ENCODE measurements at regions not wholly inside any gene's neighbourhood (a gene's known extent, or its start where the extent isn't known, plus 50 kb on each side); places are given as distances from the start of the nearest gene placed in this dataset.

- H3K9me2 ChIP-seq (ENCODE audit: insufficient read depth): no peaks in the 10 kb centered on the region
- no peak overlapping the region for H3K4me3 Mint-ChIP-seq
- no peaks in the 10 kb centered on the region for H3K4me1 Mint-ChIP-seq
- ATAC-seq: no peak
- H3K4me3 ChIP-seq: no peak overlapping the region
- H3K4me1 ChIP-seq (ENCODE audit: insufficient read depth): no peaks in the 10 kb centered on the region
- H3K27ac Mint-ChIP-seq: no peak overlapping the region
- H3K36me3 Mint-ChIP-seq (ENCODE audit: low read depth): no peaks in the 10 kb centered on the region
- no peaks in the 10 kb centered on the region for H3F3A ChIP-seq (replicated peaks; ENCODE audit: low read depth)
- no peak for DNase-seq (ENCODE audit: low spot score)
- H4K20me1 ChIP-seq (replicated peaks; ENCODE audit: insufficient read depth): no peaks in the 10 kb centered on the region
- no peak overlapping the region for H2AFZ ChIP-seq
- no peak overlapping the region for H3K4me2 ChIP-seq
- no peaks in the 10 kb centered on the region for H3K36me3 ChIP-seq (ENCODE audit: insufficient read depth)
- H3K27me3 Mint-ChIP-seq (ENCODE audit: insufficient read depth, low read depth, poor library complexity): no peaks in the 10 kb centered on the region
- no peaks in the 10 kb centered on the region for H3K79me2 ChIP-seq (replicated peaks; ENCODE audit: insufficient read depth)
- H3K27ac ChIP-seq (ENCODE audit: low read depth): no peak overlapping the region
- no peaks in the 10 kb centered on the region for H3K9me3 Mint-ChIP-seq
- TF ChIP-seq EZH2phosphoT487 (IDR thresholded peaks at IDR 0.05; ENCODE audit: unreplicated experiment) (no peak), ZNF462 (CRISPR knock-in tag; IDR thresholded peaks at IDR 0.05) (no peak), CTCF (conservative IDR thresholded peaks at IDR 0.05; ENCODE audit: low read depth in 2 of 2) (no peak)
- H3K27me3 ChIP-seq (ENCODE audit: insufficient read depth): no peaks in the 10 kb centered on the region
Observed at GRCh38 chr2:196473617-196474016, 165.9 kb upstream of the CCDC150 start.

- no peak overlapping the region for H3K4me2 ChIP-seq
- H3K27me3 Mint-ChIP-seq (ENCODE audit: insufficient read depth, low read depth, poor library complexity): peaks cover 2% of the 10 kb centered on the region
- H2AFZ ChIP-seq: 0 out of 2 replicates have a peak overlapping the region, but pooled peaks have one; percentile 38
- H3K4me1 ChIP-seq (ENCODE audit: insufficient read depth): no peaks in the 10 kb centered on the region
- H3K36me3 ChIP-seq (ENCODE audit: insufficient read depth): no peaks in the 10 kb centered on the region
- H3K4me1 Mint-ChIP-seq: no peaks in the 10 kb centered on the region
- no peak overlapping the region for H3K27ac ChIP-seq (ENCODE audit: low read depth)
- H4K20me1 ChIP-seq (replicated peaks; ENCODE audit: insufficient read depth): no peaks in the 10 kb centered on the region
- H3K9me3 Mint-ChIP-seq: no peaks in the 10 kb centered on the region
- H3K79me2 ChIP-seq (replicated peaks; ENCODE audit: insufficient read depth): no peaks in the 10 kb centered on the region
- DNase-seq (ENCODE audit: low spot score) (no peak), ATAC-seq (no peak)
- H3K36me3 Mint-ChIP-seq (ENCODE audit: low read depth): no peaks in the 10 kb centered on the region
- no peak overlapping the region for H3K4me3 ChIP-seq
- no peaks in the 10 kb centered on the region for H3K9me2 ChIP-seq (ENCODE audit: insufficient read depth)
- H3K4me3 Mint-ChIP-seq: no peak overlapping the region
- no peaks in the 10 kb centered on the region for H3K27me3 ChIP-seq (ENCODE audit: insufficient read depth)
- H3F3A ChIP-seq (replicated peaks; ENCODE audit: low read depth): no peaks in the 10 kb centered on the region
- H3K27ac Mint-ChIP-seq: no peak overlapping the region
- TF ChIP-seq REST (IDR thresholded peaks at IDR 0.05; ENCODE audit: unreplicated experiment): no peak
- no peak for TF ChIP-seq STAT1 (IDR thresholded peaks at IDR 0.05; ENCODE audit: unreplicated experiment)
- TF ChIP-seq ZNF331 (CRISPR knock-in tag; IDR thresholded peaks at IDR 0.05; ENCODE audit: low read depth): no peak
- TF ChIP-seq EZH2 (IDR thresholded peaks at IDR 0.05; ENCODE audit: low read depth, unreplicated experiment): no peak
Observed at GRCh38 chr2:196475611-196476010, 163.9 kb upstream of the CCDC150 start.

Data from GM23338 (cell line).